NCI-H1436 (cell line): ENCODE measurements at regions not wholly inside any gene's neighbourhood (a gene's known extent, or its start where the extent isn't known, plus 50 kb on each side); places are given as distances from the start of the nearest gene placed in this dataset.

Source experiments
- DNase-seq: peaks from one replicate; lab custom pipeline; 2025; lab: John Stamatoyannopoulos, UW

DNA sequence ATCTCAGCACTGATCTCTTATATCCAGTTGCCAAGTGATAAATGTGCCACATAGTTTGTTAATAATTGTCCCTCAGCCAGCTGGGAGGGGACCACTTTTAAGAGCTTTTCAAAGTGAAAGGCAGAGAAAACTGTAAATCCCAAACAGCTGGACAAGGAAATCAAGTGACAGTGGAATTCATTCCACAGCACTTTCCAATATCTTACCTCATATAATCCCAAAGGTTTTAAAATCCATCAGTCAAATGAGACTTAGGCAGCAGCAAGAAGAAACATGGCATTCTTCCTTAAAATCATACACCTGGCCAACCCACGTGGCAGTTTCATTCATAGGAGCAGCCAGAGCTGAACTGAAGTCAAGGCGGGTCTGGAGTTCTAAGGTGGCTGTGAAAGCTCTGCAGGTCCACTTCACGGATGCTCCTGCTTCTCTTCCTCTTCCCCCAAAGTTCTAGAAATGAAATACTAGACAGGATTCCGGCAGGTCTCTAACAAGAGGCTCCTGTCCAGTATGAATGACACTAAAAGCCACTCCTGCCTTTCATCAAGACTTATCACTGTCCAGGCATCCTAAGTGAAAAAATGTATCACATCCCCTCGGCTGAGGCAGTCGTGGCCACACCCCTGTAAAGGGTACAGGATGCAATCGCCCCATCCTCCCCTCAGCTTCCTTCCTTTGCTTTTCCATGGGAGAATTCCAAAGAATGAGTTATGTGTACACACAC, 190.4 kb upstream of the STK17B start:
- DNase-seq: no peak

DNA sequence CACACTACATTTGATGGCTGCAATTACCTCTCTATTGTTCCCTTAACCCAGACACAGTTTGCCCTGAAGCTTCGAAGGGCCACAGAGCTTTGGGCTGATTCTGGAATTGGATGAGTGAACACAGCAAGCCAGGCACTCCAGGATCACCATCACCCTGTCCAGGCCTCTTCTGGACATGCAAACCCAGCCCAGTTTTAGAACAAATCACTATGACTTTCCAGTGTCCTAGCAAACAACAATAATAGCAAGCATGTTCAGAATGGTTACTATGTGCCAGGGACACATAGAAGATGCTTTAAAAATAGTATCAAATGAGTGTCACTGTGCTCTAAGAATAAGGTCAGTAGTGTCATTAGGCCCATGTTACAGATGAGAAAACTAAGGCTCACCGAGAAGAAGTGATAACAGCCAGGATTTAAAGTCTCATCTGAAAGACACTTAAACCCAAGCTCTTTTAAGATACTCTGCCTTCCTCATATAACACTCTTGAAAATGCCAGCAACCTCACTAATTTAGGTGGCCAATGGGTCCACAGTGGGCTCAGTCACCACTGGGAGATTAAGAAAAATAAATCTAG, 191.7 kb upstream of the STK17B start:
- DNase-seq: no peak

- DNase-seq: no peak
Observed at GRCh38 chr2:196365145-196365544, 193.8 kb upstream of the STK17B start.

DNA sequence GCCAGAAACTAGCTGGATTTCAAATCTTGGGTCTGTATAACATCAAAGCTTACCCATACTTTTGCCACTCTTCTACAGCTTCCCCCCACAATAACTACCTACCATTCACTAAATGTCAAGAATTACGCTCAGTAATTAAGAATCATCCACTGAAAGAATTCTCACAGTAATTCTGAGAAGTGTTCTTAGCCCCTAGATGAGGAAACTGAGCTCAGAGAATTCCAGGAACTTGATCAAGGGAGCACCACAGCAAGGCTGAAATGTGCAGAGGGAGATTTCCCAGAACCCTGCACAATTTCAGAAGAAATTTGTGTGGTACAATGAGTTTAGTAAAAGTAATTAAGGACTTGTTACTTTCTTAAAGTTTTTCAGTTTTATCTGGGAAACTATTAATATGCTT, 194.5 kb upstream of the STK17B start:
- no peak for DNase-seq

DNA sequence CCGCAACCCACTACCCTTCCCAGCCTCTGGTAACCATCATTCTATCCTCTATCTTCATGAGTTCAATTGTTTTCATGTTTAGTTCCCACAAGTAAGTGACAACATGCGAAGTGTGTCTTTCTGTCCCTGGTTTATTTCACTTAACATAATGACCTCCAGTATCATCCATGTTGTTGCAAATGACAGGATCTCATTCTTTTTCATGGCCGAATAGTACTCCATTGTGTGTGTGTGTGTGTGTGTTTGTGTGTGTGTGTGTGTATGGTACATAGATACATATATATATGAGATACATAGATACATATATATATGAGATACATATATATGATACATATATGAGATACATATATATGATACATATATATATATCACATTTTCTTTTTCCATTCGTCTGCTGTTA, 196.3 kb upstream of the STK17B start:
- no peak for DNase-seq

GRCh38 chr2:196368546-196369225, 197.3 kb upstream of the STK17B start:
- DNase-seq: no peak

- DNase-seq: no peak
Observed at GRCh38 chr2:196369967-196370366, 198.6 kb upstream of the STK17B start.

- DNase-seq: no peak
Observed at GRCh38 chr2:196370381-196370780, 199.0 kb upstream of the STK17B start.

- no peak for DNase-seq
Observed at GRCh38 chr2:196372276-196372809, 201.0 kb upstream of the STK17B start.

DNA sequence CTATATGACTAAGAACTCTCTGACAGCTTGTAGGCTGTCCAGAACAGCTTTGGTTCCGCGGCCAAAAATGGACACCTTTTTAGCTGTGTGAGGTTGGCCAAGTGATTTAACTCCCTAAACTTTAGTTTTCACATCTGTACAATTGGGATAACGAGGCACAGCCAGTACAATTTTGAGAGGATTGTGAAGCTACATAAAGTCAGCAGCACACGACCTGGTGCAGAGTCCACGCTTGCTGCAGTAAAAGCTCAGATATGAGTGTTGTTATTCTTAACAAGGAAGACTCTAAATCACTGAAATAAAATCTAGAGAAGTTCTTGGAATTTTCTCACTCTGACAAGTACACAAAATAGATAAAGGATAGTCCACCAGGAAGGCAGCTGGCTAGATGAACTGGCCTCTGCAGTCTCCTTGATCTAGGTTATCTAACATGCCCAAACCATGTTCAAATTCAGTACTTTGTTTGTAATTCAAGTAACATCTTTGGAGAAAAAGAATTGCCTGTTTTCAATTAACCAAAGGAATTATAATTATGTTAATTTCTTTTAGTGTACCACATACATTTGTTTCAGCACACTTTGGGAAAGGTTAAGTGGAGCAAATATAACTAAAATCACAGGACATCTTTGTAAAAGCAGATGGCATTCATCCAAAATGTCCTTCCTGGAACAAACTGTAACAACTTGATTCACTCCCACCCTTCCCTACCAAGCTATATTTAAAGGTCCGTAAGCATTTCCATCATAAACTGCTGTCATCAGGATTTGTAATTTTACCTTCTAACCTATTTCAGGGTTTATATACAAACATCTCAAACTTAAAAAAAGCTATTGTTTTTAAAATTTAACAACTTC, 201.7 kb upstream of the STK17B start:
- no peak for DNase-seq

GRCh38 chr2:196376984-196377877, 205.9 kb upstream of the STK17B start:
- DNase-seq: no peak

GRCh38 chr2:196379600-196379999, 208.2 kb upstream of the STK17B start:
- DNase-seq: no peak

DNA sequence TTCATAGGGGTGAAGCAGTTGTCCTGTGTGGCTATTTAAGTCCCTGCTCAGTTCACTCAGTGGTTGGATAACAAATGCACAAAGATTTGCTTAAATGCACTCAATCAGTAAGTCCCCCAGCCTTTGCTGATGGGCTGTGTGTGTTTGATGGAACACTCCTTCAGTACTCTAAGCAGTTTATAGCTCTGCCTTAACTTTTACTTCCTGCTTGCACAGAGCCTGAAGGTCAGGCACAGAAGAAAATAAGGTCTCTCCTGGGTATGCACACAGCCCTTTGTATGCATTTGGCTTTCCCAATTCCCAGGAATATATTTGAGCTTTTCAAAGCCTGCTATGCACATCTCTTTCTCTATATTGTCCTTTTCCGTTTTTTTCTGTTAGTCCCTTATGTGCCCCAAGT, 208.7 kb upstream of the STK17B start:
- no peak for DNase-seq

DNA sequence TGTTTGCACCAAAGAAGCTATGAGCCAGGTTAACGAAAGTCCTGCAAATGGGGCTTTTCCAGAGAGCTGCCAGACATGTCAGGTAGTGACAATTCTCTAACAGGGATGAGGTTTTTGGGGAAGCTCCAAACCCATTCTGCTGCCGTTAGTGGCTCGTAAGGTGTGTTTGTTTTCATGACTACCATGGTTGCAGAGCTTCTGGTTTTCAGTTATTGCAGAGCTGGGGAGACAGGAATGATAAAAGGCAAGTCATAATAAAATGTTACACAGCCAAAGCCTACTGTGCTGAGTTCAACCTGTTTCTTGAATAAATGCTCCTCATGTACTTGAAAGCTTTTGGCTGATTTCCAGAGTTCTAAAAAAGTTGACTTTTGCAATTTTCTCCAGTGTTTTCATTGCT, 209.2 kb upstream of the STK17B start:
- no peak for DNase-seq

DNA sequence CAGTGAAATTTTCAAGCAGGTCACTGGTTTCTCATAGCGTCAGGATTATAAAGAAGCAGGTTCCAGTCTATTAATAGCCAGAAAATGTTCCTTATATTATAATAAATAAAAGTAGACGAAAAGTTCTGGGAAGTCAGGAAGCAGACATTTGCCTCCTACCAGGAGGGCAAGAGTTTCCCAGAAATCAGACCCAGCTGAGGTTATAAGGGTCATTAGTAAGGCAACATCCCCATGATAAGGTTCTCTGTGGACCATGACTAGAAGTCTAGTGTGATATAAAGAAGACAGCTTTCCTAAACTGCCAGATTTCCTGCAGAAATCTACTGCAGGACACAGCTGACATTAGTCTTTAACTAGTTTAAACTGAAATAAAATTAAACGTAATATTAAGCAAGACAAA, 210.1 kb upstream of the STK17B start:
- DNase-seq: no peak

DNA sequence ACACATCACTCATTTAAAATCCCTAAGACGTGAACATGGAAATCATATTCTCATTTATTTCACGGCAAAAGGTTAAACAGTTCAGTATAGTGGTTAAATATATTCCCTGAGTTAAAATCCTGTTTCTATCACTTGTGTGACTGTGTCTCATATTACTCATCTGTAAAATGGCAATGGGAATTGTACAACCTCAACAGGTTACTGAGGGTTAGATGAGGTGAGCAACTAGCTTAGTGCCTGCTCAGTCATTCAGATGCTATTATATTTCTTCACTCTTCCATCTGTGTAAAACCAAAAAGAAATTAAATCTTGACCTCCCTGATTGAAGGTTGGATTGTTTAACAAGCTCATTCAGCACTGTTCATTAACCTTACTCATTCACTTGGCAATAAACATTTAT, 212.4 kb upstream of the STK17B start:
- DNase-seq: no peak

- no peak for DNase-seq
Observed at GRCh38 chr2:196384729-196385128, 213.4 kb upstream of the STK17B start.

DNA sequence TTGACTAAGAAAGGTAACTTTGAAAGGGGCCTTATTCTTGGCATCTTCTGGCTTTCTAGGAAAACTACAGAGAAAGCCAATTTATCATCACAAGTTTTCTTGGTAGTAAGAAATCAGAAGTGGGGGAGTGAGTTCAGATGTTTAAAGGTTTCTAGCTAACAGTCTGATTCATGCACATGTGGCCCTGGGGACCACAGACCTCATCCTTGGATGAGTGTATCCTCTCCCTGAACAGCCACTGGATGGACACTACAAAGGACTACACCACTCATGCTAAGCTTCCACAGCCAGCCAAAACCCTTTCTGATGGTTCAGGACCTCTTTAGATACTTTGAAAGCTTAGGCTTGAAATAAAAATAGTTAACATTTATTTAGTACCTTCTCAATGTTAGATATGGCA, 218.3 kb upstream of the STK17B start:
- DNase-seq: no peak

DNA sequence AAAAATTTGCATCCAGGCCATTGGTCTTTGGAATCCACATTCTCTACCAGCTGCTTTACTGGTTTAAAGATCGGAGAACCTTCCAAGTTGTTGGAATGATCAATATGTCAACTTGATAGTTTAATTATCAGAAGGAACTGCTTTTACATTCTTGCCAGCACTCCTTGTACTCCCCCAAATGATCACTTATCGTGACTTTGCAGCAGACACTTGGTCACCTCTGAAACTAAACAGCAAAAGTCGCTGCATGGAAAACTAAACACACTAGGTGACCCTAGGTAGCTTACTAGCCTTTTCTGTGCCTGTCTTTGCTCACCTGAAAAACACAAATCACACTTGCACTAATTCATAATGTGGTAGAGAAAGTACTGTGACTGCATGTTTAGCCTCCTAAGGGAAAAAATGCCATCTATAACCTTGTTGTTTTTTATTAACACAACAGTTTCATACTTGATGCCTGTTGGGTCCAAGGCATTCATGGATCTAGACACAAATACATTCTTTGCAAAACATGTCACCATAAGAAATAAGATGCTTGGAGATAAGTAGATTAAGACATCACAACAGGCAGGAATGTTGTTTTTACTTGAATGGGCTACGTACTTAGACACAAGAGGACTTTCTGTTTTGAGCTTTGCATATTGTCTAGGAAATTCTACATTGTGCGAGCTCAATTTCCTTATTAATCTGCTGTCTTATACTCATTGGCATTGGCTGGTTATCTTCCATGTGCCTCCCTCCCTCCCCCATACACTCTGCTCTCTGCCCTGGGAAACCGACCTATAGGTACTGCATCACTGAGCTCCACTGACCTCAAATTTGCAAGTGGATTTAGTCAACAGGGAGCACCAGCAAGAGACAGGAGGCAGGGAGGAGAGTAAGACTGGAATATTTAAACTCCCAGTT, 219.1 kb upstream of the STK17B start:
- DNase-seq: no peak

DNA sequence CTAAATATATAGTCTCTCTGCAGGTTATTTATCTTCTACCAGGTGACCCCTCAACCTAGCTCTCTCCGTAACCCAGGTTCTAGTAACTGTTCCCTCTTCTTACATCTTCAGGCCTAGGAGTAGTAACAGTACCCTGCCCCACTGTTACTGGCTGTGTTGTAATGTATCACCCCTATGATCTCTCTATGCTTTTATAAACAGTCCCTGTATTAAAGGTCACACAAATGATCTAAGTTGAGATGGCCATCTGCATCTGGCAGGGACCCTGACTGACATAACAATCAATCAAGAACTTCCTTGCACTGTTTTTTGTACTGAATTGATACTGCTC, 219.7 kb upstream of the STK17B start:
- no peak for DNase-seq
